NCI-H345 treated with DMSO at 0.1 percent for 48 hours (cell line): ENCODE measurements at regions not wholly inside any gene's neighbourhood (a gene's known extent, or its start where the extent isn't known, plus 50 kb on each side); places are given as distances from the start of the nearest gene placed in this dataset.
"Not testable (repeated sequence)": the region's sequence is repeated elsewhere in the genome, so short reads cannot be mapped to it uniquely, and the experiment has no call there.

ENCODE experiments used
- DNase-seq: peaks from one replicate; lab custom pipeline; 2025; ENCODE audit not compliant: unreplicated experiment; lab: John Stamatoyannopoulos, UW

DNA sequence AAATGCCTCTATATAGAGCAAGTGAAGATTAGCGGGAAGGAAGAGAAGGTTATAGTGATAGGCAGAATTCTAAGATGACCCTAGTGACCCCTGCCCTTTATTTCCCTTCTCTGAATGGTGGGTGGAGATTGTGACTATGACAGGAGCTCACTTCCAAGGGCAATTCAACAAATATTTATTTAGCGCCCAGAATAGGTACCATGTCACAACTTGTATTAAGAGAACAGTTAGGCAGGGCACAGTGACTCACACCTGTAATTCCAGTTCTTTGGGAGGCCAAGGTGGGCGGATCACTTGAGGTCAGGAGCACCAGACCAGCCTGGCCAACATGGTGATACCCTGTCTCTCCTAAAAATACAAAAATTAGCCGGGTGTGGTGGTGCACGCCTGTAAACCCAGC, 236.0 kb upstream of the POGK start:
- no peak for DNase-seq

DNA sequence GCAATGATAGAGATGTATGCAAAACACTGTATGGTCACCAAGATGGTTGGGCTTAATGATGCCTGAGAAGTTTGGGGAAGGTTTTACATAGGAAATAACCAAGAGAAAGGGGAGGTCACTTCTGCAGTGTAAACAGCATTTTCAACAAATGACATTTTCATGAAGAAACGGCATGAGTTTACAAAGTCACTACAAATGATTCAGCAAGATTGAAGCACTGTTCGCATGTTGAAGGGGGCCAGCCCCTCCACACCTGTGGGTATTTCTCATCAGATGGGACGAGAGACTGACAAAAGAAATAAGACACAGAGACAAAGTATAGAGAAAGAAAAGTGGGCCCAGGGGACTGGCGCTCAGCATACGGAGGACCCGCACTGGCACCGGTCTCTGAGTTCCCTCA, 234.1 kb upstream of the POGK start:
- DNase-seq = no peak

DNA sequence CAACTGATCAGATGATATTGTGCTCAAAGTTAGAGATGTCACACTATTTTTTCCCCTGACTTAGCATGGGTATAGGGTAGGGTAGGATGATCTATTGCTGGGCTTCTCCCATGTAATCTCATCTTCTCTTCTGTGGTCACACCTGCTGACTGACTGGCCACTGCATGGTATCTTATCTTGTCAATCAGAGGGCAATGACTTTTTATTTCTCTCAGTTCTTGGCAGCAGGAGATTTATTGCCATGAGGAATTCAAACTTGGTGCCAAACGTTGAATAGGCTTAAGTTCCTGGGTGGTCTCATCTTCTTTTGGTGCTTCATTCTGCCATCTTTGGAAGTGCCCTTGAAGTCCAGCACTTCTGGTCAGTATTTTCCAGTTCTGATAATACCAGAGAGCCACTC, 226.4 kb upstream of the POGK start:
- DNase-seq = no peak

DNA sequence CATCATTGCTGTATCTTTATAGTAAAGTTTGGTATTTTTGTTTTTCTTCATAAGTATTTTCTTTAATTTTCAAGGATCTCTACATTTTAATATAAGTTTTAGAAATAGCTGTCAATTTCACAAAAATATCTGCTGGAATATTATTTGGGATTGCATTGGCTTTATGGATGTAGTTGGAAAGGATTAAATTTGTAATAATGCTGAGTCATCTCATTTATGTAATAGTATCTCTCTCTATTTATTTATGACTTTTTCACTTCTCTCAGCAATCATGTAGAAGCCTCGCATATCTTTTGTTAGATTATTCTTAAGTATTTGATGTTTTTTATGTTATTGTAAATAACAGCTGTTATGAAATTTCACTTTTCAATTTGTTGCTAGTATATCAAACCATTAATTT, 223.1 kb upstream of the POGK start:
- DNase-seq = no peak

DNA sequence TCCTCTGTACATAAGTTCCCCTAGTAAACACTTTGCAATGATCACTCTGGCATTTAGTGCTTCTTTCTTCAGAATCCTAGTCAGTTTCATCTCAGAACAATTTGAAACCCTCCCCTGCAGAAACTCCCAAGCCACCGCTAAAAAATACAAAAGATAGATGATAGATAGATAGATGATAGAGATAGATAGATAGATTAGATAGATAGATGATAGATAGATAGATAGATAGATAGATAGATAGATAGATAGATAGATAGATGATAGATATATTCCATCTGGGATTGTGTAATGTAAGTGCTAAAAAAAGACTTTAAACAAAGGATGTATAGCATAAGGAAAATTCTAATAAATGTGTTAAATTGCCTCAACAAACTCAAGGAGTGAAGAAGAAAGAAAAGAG, 212.6 kb upstream of the POGK start:
- no peak for DNase-seq

DNA sequence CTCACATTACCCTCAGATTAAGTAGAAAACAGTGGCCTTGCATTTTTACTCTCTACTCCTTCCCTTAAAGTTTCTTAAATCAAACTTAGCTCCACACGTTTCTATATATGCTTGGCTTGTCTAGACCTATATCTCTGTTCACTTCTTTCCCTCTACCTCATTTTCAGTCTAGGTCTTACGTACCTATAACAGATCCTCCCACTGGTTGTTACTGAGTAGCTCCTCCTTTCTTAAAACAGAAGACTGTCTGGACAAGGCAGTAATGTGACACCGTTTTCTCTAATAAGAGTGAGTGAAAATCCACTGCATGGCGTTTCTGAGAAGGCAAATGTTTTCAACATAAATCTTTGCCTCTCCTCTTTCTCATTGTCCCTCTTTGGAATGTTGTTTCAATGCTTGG, 211.7 kb upstream of the POGK start:
- DNase-seq = no peak

DNA sequence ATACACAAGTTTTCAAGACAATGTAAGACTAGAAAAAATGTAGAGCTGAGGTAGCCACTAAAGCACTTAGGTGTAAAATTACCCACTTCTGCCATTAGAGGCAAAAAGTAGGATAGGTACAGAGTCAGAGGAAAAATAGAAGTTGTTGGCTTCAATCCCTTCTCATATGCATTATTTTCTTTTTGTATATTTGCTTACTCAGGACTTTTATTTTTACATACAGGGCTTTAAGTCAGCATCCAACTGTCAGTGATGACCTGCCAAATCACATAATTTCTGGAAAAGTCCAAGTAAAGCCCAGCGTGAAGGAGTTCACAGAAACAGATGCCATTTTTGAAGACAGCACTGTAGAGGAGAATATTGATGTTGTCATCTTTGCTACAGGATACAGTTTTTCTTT, 211.0 kb upstream of the POGK start:
- no peak for DNase-seq

DNA sequence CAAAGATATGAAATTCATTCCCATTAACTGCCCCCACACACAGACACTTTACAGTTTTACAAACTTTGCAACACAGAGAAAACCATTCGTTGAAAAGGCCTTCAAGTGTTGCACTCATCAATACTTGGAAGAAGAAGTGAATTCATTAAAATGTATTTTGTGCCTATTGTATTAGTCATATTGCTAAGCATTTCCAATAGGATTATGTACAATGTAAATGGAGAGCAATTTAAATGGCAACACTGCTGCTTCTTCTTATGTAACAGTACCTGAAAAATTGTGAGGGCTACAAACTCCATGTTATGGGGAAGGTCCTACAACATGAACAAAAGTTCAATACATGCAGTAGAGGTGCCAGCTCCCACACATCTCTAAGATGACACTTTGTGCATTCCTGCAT, 209.3 kb upstream of the POGK start:
- no peak for DNase-seq

DNA sequence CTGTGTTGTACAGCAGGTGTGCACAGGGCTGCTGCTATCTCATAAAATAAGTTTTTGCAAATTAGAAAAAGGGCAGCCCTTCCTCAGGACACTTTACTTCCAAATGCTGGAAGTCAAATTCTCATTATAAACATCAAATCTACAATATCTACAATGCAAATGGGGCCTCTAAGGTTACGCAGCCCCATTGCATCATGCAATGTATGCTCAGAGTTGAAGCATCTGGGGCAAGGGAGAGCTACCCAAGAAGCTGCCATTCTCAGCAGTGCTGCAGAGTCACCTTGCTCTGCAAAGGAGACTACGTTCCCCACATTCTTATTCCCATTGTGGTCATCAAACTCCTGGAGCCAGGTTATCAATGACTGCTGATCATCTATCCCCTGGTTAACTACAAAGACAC, 208.9 kb upstream of the POGK start:
- DNase-seq = no peak

DNA sequence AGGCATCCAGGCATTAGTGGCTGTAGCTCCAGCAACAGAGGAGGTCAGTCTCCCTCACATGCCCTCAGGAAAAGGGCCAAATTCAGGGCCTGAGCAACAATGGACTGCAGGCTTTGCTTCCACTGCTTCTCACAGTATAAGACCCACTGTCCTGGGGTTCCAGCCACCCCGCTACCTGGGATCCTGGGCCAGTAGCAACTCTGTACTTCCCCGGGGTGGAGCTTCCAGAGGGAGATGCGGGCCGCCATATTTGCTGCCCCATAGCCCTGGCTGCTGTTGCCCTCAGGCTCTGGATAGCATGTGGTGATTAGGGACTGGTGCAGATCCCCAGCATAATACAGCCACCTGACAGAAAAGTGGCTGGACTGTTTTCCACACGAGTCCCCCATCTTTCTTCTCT, 201.1 kb upstream of the POGK start:
- no peak for DNase-seq

DNA sequence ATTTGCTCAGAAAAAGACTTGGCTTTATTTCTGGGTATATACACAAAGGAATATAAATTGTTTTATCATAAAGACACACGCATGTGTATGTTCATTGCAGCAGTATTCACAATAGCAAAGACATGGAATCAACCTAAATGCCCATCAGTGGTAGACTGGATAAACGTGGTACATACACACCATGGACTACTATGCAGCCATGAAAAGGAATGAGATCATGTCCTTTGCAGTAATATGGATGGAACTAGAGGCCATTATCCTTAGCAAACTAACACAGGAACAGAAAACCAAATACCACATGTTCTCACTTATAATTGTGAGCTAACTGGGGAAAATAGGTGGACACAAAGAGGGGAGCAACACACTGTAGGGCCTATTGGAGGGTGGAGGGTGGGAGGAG, 182.0 kb upstream of the POGK start:
- DNase-seq = not testable (repeated sequence)

DNA sequence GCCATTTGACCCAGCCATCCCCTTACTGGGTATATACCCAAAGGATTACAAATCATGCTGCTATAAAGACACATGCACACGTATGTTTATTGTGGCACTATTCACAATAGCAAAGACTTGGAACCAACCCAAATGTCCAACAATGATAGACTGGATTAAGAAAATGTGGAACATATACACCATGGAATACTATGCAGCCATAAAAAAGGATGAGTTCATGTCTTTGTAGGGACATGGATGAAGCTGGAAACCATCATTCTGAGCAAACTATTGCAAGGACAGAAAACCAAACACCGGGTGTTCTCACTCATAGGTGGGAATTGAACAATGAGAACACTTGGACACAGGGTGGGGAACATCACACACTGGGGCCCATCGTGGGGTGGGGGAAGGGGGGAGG, 172.5 kb upstream of the POGK start:
- DNase-seq = not testable (repeated sequence)

DNA sequence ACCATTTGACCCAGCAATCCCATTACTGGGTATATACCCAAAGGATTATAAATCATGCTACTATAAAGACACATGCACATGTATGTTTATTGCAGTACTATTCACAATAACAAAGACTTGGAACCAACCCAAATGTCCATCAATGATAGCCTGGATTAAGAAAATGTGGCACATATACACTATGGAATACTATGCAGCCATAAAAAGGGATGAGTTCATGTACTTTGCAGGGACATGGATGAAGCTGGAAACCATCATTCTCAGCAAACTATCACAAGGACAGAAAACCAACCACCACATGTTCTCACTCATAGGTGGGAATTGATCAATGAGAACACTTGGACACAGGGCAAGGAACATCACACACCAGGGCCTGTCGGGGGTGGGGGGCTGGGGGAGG, 171.7 kb upstream of the POGK start:
- not testable (repeated sequence) for DNase-seq

DNA sequence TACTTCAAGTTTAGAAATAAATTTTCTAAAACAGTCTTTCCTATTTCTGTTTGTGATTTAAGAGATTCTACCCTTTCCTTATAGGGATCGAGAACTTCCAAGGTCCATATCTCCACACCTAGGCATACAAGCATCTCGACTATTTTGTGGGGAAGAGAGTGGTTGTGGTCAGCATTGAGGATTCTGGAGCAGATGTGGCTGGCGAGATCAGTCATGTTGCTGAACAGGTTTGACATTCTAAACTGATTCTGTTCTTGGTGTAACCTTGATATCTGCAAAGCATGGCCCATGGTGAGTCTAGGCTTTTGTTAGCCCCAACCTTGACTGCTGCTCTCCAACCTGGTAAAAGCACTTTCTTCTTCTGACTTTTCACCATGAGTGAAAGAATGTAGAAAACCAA, 167.6 kb upstream of the POGK start:
- DNase-seq = no peak

DNA sequence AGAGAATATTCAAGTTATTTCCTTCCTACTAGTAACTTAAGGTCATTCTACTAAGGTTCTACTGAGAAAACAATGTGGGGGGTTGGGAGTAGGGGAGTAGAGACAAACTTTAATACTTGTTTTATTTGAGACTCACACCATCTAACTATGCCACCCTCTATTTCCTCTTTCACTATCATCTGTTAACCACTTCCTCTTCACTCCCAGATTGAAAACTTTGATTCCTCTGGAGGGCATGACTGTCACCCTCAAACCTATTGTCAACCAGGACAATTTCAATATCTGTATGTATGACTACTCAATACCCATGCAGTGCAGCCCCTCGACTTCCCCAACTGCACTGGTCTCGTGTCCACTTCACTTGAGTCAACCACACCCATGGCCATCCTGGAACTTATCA, 165.6 kb upstream of the POGK start:
- no peak for DNase-seq

DNA sequence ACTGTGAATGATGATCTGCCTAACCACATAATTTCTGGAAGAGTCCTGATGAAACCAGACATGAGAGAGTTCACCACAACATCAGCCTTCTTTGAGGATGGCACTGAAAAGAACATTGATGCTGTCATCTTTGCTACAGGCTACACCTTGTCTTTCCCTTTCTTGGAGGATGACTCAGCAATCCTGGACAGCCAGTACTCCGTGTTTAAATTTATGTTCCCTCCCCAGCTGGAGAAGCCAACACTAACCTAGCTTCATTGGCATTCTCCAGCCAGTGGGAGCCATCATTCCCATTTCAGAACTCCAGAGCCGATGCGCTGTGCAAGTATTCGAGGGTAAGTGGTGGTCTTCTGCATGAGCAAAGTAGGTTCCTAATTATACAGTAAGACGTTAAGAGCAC, 164.1 kb upstream of the POGK start:
- no peak for DNase-seq

DNA sequence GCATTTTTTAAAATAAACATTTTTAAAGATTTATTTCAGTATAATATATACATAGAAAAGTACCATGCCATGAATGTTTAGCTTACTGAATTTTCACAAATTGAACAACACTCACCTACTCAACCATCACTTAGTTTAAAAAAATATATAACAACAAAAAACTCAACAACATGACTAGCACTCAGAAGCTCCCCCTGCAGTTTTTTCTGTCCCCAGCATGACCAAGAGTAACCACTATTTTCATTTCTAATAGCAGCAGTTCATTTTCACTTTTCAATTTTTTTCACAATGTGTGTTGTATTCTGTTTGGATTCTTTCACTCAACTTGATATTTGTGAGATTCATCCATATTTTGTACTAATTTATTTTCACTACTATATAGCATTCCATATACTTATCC, 162.3 kb upstream of the POGK start:
- no peak for DNase-seq

DNA sequence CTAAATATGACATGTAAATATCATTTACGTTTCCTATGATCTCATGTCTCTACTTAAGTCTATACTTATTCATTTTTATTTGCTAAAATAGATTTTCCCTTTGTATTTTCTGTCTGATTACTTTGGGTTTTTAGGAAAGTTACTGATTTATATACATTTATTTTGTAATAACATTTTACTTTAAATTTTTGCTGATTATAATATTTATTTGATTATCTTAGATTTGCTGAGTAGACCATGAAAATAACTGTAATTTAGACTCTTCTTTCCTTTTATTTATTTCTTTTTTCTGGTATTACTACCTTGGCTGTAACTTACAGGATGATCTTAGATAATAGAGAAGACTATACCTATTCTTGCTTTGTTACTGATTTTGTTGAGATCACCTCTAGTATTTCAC, 159.9 kb upstream of the POGK start:
- no peak for DNase-seq

DNA sequence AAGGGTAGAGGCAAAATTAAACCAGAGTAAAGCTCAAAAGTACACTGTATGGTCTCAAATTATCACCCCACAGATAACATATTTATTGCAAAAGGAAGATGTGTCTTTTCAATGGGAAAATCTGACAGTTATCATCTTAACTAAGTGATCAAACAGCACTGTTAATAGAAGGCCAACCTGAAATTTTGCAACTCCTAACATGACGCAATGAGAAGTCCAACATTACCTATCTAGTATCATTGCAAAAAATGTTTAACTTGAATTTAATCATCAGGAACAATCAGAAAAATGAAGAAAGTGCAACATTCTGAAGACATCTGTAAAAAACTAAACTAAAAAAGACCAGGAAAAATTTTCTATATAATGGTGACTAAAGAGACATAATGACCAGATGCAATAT, 156.7 kb upstream of the POGK start:
- no peak for DNase-seq

DNA sequence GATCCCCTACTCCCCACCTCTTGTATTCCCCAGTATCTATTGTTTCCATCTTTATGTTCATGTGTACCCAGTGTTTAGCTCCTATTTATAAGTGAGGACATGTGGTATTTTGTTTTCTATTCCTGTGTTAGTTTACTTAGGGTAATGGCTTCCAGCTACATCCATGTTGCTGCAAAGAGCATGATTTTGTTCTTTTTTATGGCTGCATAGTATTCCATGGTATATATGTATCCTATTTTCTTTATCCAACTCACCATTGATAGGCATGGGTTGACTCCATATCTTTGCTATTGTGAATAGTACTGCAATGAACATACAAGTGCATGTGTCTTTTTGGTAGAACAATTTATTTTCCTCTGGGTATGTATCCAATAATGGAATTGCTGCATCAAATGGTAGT, 154.6 kb upstream of the POGK start:
- not testable (repeated sequence) for DNase-seq

DNA sequence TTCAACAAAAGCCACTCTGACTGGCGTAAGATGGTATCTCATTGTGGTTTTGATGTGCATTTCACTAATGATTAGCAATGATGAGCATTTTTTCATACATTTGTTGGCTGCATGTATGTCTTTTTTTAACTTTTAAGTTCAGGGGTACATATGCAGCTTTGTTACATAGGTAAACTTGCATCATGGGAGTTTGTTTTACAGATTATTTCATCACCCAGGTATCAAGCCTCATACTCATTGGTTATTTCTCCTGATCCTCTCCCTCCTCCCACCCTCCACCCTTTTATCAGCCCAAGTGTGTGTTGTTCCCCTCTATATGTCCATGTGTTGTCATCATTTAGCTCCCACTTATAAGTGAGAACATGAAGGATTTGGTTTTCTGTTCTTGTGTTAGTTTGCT, 154.1 kb upstream of the POGK start:
- no peak for DNase-seq

DNA sequence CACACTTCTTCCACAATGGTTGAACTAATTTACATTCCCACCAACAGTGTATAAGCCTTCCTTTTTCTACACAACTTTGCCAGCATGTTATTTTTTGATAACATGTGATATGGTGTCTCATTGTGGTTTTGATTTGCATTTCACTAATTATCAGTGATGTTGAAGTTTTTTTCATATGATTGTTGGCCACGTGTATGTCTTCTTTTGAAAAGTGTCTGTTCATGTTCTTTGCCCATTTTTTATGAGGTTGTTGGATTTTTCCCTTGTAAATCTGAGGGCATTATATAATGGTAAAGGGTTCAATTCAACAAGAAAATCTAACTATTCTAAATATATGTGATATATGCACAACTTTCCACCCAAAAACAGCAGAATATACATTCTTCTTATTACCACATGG, 153.4 kb upstream of the POGK start:
- DNase-seq = not testable (repeated sequence)

DNA sequence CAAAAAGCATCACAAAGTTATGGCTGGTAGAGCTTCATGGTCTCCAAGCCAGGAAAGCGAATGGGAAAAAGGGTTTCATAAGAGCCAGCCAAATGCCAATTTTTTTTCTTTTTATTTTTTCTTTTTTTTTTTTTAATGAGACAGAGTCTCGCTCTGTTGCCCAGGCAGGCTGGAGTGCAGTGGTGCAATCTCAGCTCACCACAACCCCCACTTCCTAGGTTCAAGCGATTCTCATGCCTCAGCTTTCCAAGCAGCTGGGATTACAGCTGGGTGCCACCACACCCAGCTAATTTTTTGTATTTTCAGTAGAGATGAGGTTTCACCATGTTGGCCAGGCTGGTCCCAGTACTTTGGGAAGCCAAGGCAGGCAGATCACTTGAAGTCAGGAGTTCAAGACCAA, 148.7 kb upstream of the POGK start:
- DNase-seq = not testable (repeated sequence)

DNA sequence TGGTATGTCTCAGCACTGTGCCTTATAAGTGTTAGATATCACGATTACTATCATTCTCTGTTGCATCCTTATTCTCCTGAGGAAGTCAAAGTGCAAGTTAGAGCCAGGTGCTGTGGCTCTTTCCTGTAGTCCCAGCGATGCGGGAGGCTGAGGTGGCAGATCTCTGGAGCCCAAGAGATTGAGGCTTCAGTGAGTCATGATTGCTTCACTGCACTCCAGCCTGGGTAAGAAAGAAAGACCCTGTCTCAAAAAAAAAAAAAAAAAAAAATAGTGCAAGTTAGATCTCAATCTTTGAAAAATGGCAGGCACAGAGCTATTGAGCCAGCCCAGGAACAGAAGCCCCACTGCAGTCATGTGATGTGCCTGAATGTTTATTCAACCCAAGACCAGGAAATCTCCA, 147.8 kb upstream of the POGK start:
- DNase-seq = no peak
